ENCODE measurements at regions not wholly inside any gene's neighbourhood (a gene's known extent, or its start where the extent isn't known, plus 50 kb on each side); places are given as distances from the start of the nearest gene placed in this dataset.

DNA sequence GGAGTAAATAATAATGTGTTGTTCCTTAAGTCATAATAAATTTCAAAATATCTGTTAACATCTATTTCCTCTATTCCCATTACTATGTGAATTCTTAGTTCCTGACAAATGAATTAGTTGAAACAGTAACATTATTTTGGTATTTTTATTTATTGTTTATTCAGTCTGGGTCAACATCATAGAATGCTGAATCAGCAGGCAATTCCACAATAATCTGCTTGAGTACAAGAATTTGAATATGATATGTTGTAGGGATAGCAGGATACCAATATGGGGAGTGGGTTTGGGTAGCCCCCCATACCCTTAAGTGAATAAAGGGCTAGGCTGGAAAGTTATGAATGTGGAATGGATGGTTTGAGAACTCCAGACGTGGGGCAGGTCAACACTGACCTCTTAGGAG, 373.2 kb upstream of the CHD6 start:
- Histone ChIP-seq H3K36me3 (ENCODE audit: control insufficient read depth, insufficient read depth, low read length) (no peaks in the 10 kb centered on the region), H3K4me3 (ENCODE audit: low read depth, low read length) (no peak overlapping the region), H3K27me3 (replicated peaks; ENCODE audit: control insufficient read depth, insufficient read depth, low read length) (peaks cover 2% of the 10 kb centered on the region), H3K4me1 (no peaks in the 10 kb centered on the region), H3K9me3 (no peaks in the 10 kb centered on the region)
- TF ChIP-seq, protein P1, sequence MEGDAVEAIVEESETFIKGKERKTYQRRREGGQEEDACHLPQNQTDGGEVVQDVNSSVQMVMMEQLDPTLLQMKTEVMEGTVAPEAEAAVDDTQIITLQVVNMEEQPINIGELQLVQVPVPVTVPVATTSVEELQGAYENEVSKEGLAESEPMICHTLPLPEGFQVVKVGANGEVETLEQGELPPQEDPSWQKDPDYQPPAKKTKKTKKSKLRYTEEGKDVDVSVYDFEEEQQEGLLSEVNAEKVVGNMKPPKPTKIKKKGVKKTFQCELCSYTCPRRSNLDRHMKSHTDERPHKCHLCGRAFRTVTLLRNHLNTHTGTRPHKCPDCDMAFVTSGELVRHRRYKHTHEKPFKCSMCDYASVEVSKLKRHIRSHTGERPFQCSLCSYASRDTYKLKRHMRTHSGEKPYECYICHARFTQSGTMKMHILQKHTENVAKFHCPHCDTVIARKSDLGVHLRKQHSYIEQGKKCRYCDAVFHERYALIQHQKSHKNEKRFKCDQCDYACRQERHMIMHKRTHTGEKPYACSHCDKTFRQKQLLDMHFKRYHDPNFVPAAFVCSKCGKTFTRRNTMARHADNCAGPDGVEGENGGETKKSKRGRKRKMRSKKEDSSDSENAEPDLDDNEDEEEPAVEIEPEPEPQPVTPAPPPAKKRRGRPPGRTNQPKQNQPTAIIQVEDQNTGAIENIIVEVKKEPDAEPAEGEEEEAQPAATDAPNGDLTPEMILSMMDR (IDR thresholded peaks at IDR 0.05; ENCODE audit: insufficient read depth in 1 of 2, low read depth in 1 of 2, low read length in 1 of 2, severe bottlenecking in 1 of 2, unreplicated experiment in 1 of 2), result no peak
- no peak for DNase-seq
- POLR2A ChIA-PET, result no interaction called here
- CTCF ChIA-PET, result no interaction called here
- Mint-ChIP-seq H3K4me1 (ENCODE audit: low read depth, unreplicated experiment) (no peaks in the 10 kb centered on the region), H3K9me3 (ENCODE audit: unreplicated experiment) (no peaks in the 10 kb centered on the region), H3K27me3 (ENCODE audit: insufficient read depth, unreplicated experiment) (peaks cover 15% of the 10 kb centered on the region), H3K36me3 (ENCODE audit: insufficient read depth, unreplicated experiment) (no peaks in the 10 kb centered on the region), H3K27ac (ENCODE audit: unreplicated experiment) (no peak overlapping the region), H3K4me3 (ENCODE audit: unreplicated experiment) (no peak overlapping the region)
- BruUV-seq (replicated peaks), result no TSS peak
- intact Hi-C loops (cut with micrococcal nuclease; ENCODE audit: unreplicated experiment), result no loop called here

DNA sequence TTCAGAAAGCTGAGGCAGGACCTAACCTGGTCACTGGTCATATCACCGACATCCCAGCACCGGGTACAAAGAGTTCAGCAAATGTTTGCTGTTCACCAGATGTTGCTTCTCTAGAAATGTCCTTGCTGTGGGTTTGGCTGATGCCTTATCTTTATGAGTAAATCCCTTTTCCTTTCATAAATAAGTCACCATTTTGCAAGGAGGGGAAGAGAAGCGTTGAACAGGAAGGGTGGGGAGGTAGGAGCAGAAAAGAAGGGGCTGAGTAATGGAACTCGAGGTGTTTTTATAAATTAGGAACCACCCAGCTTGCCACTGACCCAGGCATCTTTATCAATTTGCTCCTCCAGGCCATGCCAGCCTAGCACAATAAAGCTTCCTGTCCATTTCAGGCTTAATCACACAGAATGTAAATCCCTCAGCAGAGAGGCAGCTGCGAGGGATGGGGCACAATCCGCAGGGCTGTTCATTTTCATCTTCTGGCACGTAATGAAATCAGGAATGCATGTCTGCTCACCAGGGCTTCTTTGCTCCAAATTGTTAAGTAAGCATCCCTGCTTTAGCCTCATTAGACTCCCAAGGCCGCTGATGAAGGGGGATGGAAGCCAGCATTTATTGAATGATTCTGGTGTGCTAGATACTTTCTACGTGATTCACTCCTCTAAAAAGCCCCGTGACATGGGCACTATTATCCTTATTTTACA, 371.9 kb upstream of the CHD6 start:
- CTCF ChIA-PET, result interaction anchor here (0.7 kb wide), 1 partner anchor 170 kb away, joined by 3 read pairs; no protein-coding TSS in a partner anchor
- intact Hi-C loops (cut with micrococcal nuclease; ENCODE audit: unreplicated experiment), result no loop called here
- Mint-ChIP-seq H3K27me3 (ENCODE audit: insufficient read depth, unreplicated experiment) (peaks cover 11% of the 10 kb centered on the region), H3K4me3 (ENCODE audit: unreplicated experiment) (no peak overlapping the region), H3K27ac (ENCODE audit: unreplicated experiment) (no peak overlapping the region), H3K4me1 (ENCODE audit: low read depth, unreplicated experiment) (no peaks in the 10 kb centered on the region), H3K9me3 (ENCODE audit: unreplicated experiment) (no peaks in the 10 kb centered on the region), H3K36me3 (ENCODE audit: insufficient read depth, unreplicated experiment) (no peaks in the 10 kb centered on the region)
- POLR2A ChIA-PET, result no interaction called here
- no peak overlapping the region for H3K4me3 ChIP-seq (ENCODE audit: low read depth, low read length)
- H3K27me3 ChIP-seq (replicated peaks; ENCODE audit: control insufficient read depth, insufficient read depth, low read length), result peaks cover 2% of the 10 kb centered on the region
- H3K9me3 ChIP-seq, result no peaks in the 10 kb centered on the region
- H3K36me3 ChIP-seq (ENCODE audit: control insufficient read depth, insufficient read depth, low read length), result no peaks in the 10 kb centered on the region
- TF ChIP-seq, protein P1 (IDR thresholded peaks at IDR 0.05; ENCODE audit: insufficient read depth in 1 of 2, low read depth in 1 of 2, low read length in 1 of 2, severe bottlenecking in 1 of 2, unreplicated experiment in 1 of 2), result no peak
- DNase-seq, result no peak
- no peaks in the 10 kb centered on the region for H3K4me1 ChIP-seq
- BruUV-seq (replicated peaks), result no TSS peak

DNA sequence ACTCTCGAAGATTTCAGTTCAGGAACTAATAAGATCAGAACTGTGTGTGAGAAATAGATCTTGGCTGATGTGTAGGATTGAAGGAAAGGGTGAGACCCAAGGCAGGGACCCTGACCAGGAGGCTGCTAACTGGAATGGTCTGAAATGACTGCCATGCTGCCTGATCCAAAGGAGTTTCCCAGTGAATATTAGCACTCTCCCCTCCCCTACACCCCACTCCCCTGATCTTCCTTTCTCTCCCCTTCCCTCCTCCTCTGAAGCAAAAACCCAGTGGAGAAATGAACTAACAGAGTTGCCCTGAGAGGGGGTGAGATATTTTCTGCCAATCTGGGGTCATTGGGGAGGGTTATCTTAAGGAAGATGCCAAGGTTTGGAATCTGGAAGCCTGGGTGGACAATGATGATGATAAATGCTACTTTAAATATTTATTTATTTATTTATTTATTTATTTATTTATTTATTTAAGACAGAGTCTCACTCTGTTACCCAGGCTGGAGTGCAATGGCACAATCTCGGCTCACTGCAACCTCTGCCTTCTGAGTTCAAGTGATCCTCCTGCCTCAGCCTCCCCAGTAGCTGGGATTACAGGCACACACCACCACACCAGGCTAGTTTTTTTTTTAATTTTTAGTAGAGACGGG, 371.0 kb upstream of the CHD6 start:
- Histone ChIP-seq H3K4me1 (no peaks in the 10 kb centered on the region), H3K9me3 (peaks cover 4% of the 10 kb centered on the region; the same call in 1 of the 2 replicates), H3K4me3 (ENCODE audit: low read depth, low read length) (no peak overlapping the region), H3K36me3 (ENCODE audit: control insufficient read depth, insufficient read depth, low read length) (no peaks in the 10 kb centered on the region), H3K27me3 (replicated peaks; ENCODE audit: control insufficient read depth, insufficient read depth, low read length) (peaks cover 2% of the 10 kb centered on the region)
- H3K9me3 Mint-ChIP-seq (ENCODE audit: unreplicated experiment), result no peaks in the 10 kb centered on the region
- intact Hi-C loops (cut with micrococcal nuclease; ENCODE audit: unreplicated experiment), result no loop called here
- no peaks in the 10 kb centered on the region for H3K36me3 Mint-ChIP-seq (ENCODE audit: insufficient read depth, unreplicated experiment)
- no TSS peak for BruUV-seq (replicated peaks)
- no peak overlapping the region for H3K27ac Mint-ChIP-seq (ENCODE audit: unreplicated experiment)
- H3K4me1 Mint-ChIP-seq (ENCODE audit: low read depth, unreplicated experiment), result no peaks in the 10 kb centered on the region
- H3K27me3 Mint-ChIP-seq (ENCODE audit: insufficient read depth, unreplicated experiment), result peaks cover 11% of the 10 kb centered on the region
- DNase-seq, result no peak
- H3K4me3 Mint-ChIP-seq (ENCODE audit: unreplicated experiment), result no peak overlapping the region
- TF ChIP-seq, protein P1 (IDR thresholded peaks at IDR 0.05; ENCODE audit: insufficient read depth in 1 of 2, low read depth in 1 of 2, low read length in 1 of 2, severe bottlenecking in 1 of 2, unreplicated experiment in 1 of 2), result no peak
- ChIA-PET POLR2A (no interaction called here), CTCF (no interaction called here)

Measured in Caco-2 (cell line).